NCI-H69 (cell line): ENCODE measurements at regions not wholly inside any gene's neighbourhood (a gene's known extent, or its start where the extent isn't known, plus 50 kb on each side); places are given as distances from the start of the nearest gene placed in this dataset.

ENCODE experiments used
- DNase-seq: peaks from one replicate; lab custom pipeline; 2025; lab: John Stamatoyannopoulos, UW

DNA sequence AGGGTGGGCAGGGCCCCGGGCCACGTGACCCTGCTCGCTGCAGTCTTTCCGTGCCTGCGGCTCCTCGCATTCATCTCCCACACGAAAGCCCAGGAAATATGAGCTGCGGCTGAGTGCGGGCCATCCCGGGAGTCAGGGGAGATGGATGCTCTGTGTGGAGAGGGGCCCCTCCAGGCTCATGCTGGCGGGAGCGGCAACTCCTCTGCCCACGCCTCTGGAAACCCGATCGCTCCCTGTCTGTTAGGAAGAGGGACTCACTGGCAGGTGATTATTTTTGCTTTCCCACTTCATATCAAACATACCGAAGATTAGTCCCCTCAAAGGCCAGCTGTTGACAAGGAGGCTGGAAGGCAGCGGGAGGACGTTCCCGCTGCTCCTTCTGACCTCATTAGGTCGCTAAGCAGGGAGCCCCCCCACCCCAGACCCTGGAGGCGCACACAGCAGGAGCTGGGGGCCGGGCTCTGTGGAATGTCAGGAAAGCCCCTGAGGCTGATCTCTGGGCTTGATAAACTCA, 228.5 kb downstream of the FOXL1 start:
- no peak for DNase-seq

DNA sequence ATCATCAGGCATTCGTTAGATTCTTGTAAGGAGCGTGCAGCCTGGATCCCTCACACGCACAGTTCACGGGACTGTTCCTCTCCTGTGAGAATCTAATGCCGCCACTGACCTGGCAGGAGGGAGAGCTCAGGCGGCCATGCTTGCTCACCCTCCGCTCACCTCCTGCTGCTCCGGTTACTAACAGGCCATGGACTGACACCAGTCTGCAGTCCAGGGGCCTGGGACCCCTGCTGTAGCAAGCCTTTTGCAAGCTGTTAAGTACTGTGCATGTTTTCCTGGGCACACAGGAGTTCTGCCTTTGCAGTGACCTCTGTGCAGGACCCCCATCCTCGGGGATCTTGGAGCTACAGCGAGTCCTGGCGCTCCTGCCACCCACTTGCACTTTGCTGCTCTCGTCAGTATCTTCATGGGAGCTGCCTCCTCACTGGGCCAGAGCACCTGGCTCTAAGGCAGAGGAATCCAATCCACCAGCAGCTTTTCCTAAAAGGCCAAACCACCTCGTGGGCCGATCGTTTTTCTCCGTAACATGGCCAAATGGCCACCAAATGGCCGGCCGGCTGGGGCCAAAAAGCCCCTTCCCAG, 230.6 kb downstream of the FOXL1 start:
- DNase-seq = no peak

DNA sequence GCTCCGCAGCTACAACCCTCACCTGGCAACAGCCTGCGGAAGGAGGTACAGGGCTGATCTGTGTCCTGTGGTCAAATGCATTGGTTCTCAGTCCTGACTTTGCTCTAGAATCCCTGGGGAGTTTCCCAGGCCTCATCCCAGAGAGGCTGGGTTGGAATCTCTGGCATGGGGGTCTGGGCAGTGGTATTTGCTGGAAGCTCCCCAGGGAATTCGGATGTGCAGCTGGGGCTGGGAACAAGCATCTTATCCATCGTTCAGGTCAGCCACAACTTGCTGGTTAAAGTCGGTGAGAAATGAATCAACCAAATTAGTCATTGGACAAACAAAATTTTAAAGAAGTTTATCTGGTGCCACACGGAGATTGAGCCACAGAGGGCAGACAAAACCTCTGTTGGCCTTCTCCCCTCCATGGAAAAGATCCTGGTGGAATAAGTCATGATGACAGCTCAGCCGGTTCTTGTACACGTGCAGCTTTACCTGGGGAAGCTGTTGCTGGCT, 231.2 kb downstream of the FOXL1 start:
- no peak for DNase-seq

DNA sequence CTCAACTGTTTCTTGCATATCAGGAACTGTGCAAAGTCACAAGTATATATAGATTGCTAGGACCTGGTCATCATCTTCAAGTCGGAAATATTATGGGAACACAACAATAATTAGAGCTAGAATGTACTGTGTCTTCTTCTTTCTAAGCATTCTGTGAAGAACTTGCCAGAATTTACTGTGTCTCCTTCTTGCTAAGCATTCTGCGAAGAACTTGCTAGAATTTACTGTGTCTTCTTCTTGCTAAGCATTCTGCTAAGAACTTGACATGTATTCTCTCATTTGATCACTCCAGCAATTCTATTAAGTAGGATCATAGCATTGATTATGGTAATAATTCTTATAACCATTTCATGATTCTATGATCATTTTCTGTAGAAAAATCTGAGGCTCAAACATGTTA, 231.7 kb downstream of the FOXL1 start:
- DNase-seq = no peak

DNA sequence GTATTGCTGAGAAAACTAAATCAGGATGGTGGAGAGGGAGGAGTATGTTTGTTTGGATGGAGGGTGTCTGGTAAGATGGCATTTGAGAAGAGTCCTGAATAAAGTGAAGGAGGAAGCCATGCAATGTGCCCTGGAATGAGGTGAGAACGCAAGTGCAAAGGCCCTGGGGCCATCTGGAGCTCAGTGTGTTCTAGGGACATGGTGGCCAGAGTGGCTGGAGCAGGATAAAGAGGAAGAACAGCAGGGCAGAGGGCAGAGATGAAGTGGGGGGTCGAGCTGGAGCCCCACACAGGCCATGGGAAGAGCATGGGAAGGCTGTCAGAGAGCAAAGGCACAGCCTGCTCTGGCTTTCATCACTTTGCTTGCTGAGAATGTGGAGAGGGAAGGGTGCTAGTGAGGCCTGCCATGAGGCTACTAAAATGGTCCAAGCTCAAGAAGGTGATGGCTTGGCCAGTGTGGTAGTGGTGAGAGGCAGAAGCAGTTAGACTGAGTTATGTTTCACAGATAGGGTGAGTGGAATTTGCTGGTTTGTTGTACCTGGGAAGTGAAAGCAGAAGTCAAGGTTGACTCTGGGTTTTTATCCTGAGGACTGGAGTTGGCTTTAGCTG, 234.1 kb downstream of the FOXL1 start:
- no peak for DNase-seq

DNA sequence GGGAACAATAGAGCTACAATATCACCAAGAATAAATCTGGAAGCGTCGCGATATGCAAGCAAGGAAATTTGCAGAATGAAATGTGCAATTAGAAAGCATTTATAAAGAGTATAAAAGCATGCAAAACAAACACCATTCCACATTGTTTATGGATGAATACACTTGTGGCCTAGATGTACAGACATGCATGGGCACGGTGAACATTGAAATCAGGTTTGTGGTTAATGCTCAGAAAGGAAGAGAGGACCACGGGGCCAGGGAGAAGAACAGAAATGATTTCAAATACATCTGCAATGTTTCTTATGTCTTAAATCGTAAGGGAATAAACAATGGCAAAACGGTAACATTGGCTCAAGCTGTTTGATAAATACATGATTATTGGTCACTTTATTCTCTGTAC, 235.9 kb downstream of the FOXL1 start:
- no peak for DNase-seq

DNA sequence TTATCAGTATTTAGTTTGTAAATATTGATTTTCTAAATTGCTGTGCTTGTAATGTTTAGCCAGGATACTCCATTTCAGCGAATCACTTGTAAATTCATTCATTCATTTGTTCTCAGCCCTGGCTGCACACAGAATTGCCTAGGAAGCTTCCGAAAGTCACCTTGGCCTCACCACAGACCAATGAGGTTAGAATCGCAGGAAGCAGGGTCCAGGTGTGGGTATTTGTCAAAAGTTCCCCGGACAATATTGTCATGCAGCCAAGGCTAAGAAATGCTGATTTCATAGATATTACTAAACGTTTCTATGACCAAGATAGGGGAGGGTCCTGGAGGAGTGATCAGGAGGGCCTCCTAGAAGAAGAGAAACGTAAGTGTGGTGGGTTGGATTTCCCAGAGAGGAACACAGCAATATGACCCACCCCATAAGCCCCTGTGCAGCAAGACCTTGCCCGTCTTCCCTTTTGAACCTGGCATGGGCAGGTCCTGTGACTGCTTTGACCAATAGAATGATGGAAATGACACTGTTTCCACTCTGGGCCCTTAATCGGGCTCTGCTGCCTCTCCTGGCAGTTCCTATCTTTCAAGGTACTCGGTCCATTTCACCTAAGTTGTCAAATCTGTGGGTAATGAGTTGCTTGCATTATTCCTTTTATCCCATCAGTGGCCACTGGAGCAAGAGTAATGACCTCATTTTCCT, 238.7 kb downstream of the FOXL1 start:
- no peak for DNase-seq

DNA sequence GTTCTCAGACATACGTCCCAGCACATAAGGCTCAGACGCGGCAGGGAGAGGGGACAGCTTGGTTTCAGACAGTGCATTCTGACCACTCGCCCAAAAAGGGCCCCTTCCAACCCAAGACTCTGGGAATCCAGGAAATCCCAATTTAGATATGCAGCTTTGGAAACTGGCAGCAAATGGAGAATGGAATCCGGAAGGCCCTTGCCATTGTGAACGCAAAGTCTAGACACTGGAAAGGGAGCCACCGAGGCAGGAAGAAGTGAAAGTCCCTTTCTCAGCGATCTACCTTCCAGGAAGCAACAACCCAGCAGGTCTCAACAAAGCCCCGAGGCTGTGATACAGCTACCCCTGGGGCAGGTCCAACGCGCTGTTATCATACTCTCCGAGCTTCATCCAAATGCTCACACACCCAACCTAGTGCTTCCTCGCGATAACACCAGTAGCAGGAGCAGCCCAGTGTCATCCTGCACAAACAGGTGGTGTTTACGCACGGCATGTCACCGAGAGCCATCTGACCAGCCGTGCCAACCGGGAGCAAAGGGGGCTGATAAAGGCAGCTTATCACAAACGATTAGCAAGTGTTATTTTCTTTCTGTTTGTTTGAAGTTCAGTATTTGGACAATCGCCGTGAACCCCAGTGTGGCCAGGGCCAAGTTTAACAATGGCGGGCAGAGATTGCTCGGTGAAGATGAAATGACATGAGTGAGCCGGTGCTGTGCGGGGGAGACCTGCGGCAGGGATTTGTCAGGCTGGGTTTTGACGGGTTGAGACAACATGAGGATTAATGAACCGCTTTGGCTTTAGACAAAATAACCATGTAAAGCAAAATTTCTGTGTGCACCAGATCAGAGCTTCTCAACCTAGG, 240.6 kb downstream of the FOXL1 start:
- DNase-seq = no peak

DNA sequence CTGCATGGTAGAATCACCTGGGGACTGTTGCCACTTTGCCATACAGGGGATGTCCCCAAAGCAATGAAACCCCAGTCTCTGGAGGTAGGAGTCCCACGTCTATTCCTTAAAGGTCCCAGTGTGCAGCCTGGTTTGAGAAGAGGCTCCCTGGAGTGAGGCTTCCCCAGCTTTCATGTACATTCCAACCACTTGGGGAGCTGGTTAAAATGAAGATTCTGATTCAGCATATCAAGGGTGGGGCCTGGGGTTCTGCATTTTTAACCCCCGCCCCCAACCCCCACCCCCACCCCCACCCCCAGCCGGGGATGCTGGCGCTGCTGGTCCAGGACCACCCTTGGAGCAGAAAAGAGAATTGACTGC, 241.2 kb downstream of the FOXL1 start:
- no peak for DNase-seq

DNA sequence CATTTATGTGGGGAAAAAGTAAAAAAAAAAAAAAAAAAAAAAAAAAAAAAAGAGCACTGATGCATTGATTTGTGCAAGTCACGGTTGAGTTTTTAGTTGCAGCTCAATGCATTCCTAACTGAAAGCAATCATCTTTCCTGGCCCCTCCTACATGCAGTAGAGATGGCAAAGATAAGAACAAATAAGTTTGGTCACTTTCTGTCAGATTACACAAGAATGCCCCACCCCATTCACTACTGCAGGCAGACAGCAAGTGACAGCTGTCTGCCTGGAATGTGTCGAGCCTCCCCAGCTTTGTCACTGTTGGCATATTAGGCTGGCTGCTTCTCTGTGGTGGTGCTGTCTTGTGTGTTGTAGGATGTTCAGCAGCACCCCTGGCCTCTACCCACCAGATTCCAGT, 243.5 kb downstream of the FOXL1 start:
- no peak for DNase-seq

DNA sequence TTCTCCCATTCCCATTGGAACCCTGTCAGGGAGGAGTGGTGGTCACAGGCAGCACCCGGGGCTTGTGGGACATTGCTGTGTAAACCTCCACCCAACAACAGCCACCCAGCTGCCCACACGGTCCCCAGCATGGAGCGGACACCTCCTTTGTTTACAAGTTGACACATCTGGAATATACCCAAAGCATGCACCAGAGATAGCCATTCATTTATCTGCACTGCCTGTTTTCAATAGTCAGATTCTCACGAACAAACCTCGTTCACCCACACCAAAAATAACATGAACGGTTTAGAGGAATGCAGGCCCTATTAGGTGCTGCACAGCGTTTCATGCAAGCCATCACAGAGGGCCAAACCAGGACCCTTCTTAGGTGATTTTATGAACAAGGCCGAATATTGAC, 244.8 kb downstream of the FOXL1 start:
- DNase-seq = no peak

DNA sequence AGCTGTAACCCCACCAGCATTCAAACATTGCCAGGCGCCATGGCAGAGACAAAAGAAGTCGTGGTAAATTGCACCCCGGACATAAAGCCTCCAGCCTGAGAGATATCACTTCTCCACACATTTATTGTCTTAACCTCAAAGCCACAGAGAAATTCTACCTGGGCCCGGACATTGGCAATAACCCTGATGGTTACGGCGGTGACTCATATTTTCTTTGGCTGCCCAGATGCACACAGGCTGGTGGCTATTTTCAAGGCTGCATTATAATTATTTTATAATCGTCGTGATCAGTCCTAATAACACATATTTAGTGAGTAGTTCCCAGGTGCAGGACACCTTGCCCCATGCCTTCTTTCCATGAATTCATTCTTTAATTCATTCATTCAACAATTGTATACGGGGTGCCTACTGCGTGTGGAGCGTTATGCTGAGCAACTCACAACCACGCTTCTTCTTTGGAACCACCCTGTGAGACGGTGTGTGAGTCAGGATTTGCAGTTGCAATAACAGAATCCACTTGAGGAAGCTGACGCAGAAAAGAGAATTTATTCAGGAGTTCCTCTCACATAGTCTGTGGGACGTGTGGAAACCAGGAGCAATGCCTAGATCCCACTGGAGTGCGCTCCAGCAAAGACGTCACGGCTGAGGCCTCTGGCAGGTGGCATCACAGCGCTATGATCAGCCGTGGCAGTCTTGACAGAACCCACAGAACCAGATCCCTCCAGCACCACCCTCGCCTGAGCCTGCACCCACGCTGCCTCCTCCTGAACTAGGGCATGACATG, 245.7 kb downstream of the FOXL1 start:
- no peak for DNase-seq

DNA sequence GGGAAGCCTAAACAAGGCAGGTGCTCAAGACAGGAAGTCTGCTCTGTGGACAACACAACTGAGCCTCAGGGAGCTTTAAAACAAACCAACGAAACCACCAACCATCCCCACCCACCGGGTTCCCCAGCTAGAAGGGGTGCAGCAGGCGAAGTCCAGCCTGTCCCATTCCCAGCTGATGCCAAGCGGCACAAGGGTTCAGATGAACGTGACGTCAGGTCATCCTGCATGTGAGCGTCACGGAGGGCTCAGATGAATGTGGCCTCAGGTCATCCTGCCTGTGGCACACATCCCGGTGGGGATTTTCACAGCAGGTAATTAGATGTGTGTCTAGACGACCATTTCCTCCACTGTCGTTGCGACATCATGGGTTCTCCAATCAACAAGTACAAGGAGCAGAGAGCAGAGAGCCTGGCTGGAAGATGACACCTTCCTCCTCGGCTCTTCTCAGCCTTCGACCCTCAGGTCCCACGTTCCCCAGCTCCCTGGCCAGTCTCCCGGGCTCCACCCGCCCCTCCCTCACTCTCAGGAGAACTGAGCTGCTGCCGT, 246.5 kb downstream of the FOXL1 start:
- peak; percentile 1 for DNase-seq

DNA sequence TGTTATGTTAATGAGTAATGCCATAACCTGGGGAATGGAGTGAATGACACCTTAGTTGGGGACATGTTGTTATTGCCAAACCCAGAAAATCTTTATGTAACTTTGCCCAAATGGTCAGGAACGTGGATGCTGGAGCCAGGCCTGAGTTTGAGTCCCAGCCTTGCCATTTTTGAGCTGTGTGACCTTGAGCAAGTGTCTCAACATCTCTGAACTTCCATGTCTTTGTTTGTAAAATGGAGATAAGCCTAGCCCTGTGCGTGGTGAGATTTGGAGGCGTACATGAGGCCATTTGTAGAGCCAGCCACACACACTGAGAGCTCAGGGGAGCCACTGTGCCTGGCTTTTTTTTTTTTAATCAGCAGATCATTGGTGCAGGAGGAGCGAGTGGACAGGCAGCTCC, 247.3 kb downstream of the FOXL1 start:
- no peak for DNase-seq

DNA sequence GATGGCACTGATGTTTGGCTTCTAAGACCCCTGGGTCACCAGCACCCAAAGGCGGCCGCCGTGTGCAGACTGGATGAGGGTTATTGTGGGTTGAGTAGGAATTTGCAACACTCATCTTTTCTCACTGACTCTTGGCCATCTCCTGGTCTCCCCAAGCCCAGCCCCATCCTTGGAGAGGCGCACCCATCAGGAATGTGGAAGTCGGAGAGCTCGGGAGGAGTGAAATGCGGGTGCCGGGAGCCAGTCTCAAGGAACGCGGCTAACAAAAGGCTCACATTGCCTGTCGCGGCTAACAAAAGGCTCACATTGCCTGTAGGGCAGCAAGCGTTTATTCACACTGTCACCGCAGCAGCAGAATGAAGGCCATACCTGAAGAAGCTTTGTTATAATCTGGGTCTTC, 248.6 kb downstream of the FOXL1 start:
- no peak for DNase-seq

DNA sequence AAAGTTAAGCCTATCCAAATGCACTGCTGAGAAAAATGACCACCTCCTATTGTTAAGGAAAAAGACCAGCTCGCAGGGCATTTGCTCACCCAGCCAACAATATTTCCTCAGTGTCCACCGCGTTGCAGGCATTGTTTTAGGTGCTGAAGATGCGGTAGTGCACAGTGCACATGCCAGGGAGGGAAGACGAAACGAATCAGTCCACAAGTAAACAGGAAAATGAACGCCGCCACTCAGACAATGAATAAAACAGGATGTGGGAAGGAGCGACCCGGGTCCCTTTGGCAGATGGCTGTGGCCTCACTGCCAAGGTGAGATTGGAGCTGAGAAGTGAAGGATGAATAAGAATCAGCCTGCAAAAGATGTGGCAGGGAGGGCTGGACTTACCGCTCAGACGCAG, 249.2 kb downstream of the FOXL1 start:
- DNase-seq = no peak

DNA sequence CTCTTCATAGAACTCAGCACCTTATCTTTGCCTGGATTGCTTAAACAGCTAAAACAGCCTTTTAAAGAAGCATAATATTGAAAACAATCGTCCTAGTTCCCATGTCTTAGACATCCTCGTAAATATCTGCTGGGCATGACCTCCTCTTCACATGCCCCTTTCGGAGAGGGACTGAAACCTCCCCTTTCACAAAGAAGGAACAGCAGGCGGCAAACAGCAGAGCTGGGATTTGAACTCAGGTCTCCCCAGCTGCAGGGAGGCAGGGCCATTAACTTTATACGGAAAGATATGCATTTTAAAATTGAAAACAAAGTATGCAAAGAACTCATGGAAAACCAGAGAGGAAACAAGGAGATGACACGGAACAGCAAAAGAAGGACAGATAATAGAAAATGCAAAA, 249.9 kb downstream of the FOXL1 start:
- DNase-seq = no peak

DNA sequence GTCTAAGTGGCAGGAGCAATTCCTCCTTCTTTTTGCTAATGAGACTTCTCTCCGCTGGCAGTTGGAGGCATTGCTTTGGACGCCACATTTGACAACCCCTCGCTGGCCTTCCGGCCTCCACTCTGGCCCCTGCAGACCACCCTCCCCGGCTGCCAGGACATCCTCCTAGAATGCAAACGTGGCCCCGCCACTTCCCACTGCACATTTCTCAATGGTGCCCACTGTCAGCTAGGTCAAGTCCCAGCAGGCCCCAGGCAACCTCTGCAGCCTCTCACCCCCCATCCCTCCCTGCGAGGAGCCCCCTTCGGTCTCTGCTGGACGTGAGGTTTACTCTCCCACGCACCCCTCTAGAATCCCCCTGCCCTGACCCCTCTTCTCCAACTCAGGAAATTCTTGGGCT, 250.3 kb downstream of the FOXL1 start:
- DNase-seq = no peak

DNA sequence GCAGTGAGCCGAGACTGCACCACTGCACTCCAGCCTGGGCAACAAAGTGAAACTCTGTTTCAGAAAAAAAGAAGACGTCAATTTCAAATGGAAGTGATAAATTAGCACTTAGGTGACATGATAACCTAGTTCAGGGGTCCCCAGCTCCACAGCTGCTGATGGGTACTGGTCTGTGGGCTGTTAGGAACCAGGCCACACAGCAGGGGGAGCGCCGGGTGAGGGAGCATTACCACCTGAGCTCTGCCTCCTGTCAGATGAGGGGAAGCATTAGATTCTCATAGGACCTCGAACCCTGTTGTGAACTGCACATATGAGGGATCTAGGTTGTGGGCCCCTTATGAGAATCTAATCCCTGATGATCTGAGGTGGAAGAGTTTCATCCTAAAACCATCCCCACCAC, 253.0 kb downstream of the FOXL1 start:
- DNase-seq = no peak

DNA sequence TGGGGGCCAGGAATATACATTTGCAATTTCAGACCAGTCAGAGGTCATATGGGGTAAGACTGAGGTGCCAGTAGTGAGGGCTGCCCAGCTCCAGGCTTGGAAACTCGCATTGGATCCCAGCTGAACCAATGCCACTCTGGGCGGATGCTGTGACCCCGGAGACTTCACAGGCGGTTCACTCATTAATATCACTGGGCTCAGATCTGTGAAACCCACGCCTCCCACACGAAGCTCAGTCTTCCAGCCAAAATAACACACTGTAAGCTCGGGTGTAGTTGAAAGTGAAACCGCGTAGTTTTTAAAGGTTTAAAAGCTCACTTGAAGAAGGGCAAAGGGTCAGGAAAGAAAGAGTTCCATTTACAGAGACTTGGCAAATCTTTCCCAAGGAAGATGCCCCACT, 254.8 kb downstream of the FOXL1 start:
- DNase-seq = no peak

DNA sequence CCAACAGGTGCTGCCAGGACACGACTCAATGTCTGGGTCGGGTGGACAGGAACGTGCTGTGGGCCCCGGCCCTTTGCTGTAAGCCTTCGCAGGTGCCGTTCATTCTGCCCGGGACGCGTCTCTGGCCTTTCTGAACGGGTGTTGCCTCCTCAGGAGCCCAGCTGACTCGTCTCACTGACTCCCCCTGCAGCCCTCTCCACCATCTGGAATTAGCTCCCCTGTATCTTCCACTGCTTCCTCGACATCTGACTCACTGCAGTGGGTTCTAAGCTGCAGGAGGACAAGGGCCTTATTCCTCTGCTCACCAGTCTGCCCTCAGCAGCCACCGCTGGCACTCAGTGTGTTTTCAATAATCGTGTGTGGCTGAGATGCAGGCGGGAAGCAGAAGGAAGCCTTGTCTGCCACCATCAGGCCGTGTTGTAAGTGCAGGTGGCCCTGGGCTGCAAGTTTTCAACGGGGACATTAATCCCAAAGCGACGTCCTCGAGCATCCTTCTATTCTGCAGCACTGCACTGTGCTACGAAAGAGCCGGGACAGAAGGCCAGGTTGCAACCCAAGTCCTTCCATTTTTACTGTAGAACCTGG, 256.2 kb downstream of the FOXL1 start:
- DNase-seq = no peak
